Ovary (tissue), 7 donors: ENCODE measurements at regions not wholly inside any gene's neighbourhood (a gene's known extent, or its start where the extent isn't known, plus 50 kb on each side); places are given as distances from the start of the nearest gene placed in this dataset.

ENCODE experiments used
- DNase-seq, 5 donors: peaks; one replicate each; pipeline ENCODE4 v3.0.0-alpha.2; 2019 to 2020
- H3K27ac ChIP-seq, 2 donors: fragments of 200-600 bp; one replicate each; pipeline versions ENCODE4 v1.5.1 to v1.8.0; 2019 to 2022
- H3K27me3 ChIP-seq: fragments of 200-600 bp; one replicate; pipeline ENCODE4 v1.8.0; 2022
- H3K36me3 ChIP-seq: fragments of 200-600 bp; sonication (generic); one replicate; pipeline ENCODE4 v1.5.1; 2019
- H3K4me1 ChIP-seq: one replicate; pipeline ENCODE4 v1.8.1; 2013; ENCODE audit warnings: mild to moderate bottlenecking, moderate library complexity; ENCODE audit not compliant: insufficient read depth
- H3K4me3 ChIP-seq: fragments of 200-600 bp; sonication (generic); one replicate; pipeline ENCODE4 v1.5.1; 2017
- H3K9me3 ChIP-seq, 2 donors: fragments of 200-600 bp in 1 of 2; sonication (generic) in 1 of 2; one replicate each; pipeline versions ENCODE4 v1.5.1 to v1.8.1; 2013 to 2019; ENCODE audit warnings: mild to moderate bottlenecking in 1 of 2, moderate library complexity in 1 of 2
- EP300 ChIP-seq: sonication (generic); formaldehyde crosslinking; IDR thresholded peaks from one replicate; pipeline ENCODE4 v1.6.1; 2017; ENCODE audit warnings: antibody characterized with exemption
- POLR2A ChIP-seq: fragments of 450-650 bp; IDR thresholded peaks from one replicate; pipeline ENCODE4 v1.6.1; 2017; ENCODE audit warnings: antibody characterized with exemption, mild to moderate bottlenecking, moderate library complexity
- WGBS, 3 donors: extraction: QIAGEN DNeasy Blood & Tissue Kit in 1 of 3; methylation state at CpG; one replicate each; pipeline versions ENCODE4 v1.1.5 to v1.1.7; 2013 to 2017; 5-methylcytosine and 5-hydroxymethylcytosine counted together
- intact Hi-C, 4 donors: fragments of 100-400 bp; cut with DNase I; formaldehyde crosslinking; loops; one replicate each; pipeline versions ENCODE4 v1.11.0 to v1.15.1; 2022 to 2023
- TF ChIP-seq, protein P1 (sequence below), 3 donors: fragments of 450-650 bp in 2 of 3; fragments of 200-600 bp in 1 of 3; IDR thresholded peaks; one replicate each; pipeline versions ENCODE4 v1.5.1 to v1.8.0; 2016 to 2022; ENCODE audit warnings: antibody characterized with exemption in 3 of 3, mild to moderate bottlenecking in 1 of 3
- donor health status: DM: no; HTN: no; CAD: no; lungs with moderate emphysema.
- donor health status: DM: no; HTN: no; CAD: no.
- donor health status: Bipolar disorder and iron deficiency.
- donor health status: DM: no; HTN: no; CAD: no.
- donor health status: DM: yes; HTN: yes; CAD: no.

DNA sequence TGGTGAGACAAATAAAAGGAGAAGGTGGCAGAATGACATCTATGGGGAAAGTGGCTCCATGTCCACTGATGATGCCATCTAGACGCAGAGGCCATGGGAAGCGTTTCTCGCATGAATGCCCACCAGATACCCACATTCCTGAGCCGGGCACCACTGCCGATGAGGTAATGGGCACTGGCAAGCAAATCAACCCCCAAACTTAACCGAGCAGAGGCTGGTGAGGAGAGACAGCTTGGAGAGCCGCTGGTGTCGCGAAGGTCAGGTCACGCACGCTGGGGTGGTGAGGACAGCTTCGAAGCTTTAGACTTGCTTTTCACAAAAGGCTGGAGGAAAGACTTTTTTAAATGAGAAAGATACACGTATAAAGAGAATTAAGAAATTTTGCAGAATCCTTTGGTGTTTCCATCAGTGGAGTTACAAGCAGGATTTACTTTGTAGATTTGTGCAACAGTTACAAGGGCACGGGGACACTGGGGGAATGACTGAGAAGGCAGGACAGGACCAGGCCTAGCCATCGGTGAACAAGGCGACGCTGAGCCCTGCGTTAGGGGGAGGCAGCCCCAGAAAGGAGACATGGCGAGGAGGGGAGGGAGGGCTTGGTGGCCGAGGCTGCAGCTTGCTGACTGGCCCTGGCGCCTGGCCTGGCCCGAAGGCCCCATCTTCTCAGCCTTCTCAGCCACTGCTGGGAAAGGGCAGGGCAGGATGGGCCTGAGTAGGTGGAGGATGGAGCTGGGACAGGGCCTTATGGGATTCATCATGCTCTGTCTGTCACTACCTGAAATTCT is 83.9 kb upstream of the HDAC4 start:
- H3K4me3 ChIP-seq: no peak overlapping the region
- intact Hi-C loops: no loop called here
- 86 to 96% (median 87%) methylated on average over 22 of the region's 22 CpGs for WGBS, 3 donors

DNA sequence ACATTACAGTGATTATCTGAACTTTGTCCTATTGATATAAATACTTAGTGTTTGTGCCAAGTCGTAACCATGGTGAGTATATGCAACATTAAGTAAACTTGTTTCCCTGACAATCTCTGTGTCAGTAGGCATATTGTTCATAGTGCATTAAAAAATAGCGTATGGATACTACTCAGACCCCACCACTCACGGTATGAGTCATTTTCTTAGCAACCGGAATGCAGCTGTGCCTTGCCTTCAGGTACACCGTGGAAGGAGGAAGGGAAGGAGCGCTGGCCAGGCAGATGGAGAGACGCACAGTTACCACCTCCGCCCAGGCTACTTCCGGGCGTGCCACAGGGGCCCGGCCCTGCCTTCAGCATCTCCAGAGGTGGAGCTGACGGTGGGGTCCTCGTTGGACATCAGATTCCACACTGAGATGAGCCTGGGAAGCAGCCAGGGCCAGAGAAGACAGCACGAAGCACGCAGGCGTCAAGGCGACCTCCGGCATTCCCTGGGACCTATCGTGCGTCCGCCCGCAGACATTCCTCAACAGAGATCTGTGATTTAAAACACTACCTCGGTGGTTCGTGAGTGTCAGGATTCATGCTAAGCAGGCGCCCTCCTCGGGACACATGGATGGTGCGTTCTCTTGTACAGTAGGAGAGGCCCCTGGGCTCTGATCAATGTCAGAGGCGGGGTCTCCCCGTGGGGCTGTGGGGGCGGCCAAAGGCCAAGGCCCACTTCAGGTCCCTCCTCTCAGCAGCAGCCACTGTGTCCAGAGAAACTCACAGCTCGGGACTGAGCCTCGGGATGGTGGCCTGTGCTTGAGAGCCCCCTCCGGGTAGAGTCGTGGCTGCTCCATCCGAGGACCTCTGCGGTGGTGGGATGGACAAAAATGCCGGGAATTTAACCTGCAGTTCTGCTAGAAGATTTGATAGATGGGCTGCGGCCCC is 82.2 kb upstream of the HDAC4 start:
- no peak for DNase-seq
- H3K27me3 ChIP-seq: no peaks in the 10 kb centered on the region
- intact Hi-C loops: no loop called here
- H3K9me3 ChIP-seq: no peaks in the 10 kb centered on the region
- 27 to 43% (median 28%) methylated on average over 38 of the region's 38 CpGs for WGBS, 3 donors
- H3K4me1 ChIP-seq: no peaks in the 10 kb centered on the region
- TF ChIP-seq POLR2A (no peak), EP300 (no peak)
- TF ChIP-seq, protein P1, sequence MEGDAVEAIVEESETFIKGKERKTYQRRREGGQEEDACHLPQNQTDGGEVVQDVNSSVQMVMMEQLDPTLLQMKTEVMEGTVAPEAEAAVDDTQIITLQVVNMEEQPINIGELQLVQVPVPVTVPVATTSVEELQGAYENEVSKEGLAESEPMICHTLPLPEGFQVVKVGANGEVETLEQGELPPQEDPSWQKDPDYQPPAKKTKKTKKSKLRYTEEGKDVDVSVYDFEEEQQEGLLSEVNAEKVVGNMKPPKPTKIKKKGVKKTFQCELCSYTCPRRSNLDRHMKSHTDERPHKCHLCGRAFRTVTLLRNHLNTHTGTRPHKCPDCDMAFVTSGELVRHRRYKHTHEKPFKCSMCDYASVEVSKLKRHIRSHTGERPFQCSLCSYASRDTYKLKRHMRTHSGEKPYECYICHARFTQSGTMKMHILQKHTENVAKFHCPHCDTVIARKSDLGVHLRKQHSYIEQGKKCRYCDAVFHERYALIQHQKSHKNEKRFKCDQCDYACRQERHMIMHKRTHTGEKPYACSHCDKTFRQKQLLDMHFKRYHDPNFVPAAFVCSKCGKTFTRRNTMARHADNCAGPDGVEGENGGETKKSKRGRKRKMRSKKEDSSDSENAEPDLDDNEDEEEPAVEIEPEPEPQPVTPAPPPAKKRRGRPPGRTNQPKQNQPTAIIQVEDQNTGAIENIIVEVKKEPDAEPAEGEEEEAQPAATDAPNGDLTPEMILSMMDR (IDR thresholded peaks at IDR 0.05): no peak
- no peak overlapping the region for H3K4me3 ChIP-seq
- H3K27ac ChIP-seq: no peak overlapping the region
- no peaks in the 10 kb centered on the region for H3K36me3 ChIP-seq

More for the DNA sequence above, 83.9 kb upstream of the HDAC4 start:
- Histone ChIP-seq H3K27me3 (no peaks in the 10 kb centered on the region), H3K4me1 (no peaks in the 10 kb centered on the region), H3K27ac (no peak overlapping the region), H3K9me3 (no peaks in the 10 kb centered on the region), H3K36me3 (no peaks in the 10 kb centered on the region)
- TF ChIP-seq, protein P1 (IDR thresholded peaks at IDR 0.05): no peak
- no peak for TF ChIP-seq EP300
- no peak for TF ChIP-seq POLR2A
- DNase-seq: no peak

DNA sequence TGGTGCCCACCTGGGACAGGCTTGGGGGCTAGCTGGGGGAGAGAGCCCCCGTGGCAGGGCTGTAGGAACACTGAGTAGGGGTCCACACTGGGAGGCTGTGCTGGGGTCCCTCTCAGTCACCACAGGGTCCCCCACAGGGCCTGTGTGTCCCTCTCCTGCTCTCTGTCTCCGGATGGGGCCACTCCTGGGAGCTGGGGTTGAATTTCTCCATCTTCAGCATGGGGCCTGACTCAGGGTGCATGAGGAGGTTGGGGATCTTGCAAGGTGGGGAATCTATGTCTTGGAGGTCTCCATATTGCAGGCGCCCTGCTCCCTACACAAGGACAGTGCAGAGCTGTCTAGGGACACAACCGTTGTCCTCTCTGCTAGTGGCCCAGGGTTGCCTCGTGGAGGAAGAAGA is 78.7 kb upstream of the HDAC4 start:
- WGBS, 3 donors: 78 to 92% (median 87%) methylated on average over 5 of the region's 5 CpGs
- no peak for DNase-seq
- no peak overlapping the region for H3K4me3 ChIP-seq
- H3K4me1 ChIP-seq: no peaks in the 10 kb centered on the region
- H3K36me3 ChIP-seq: no peaks in the 10 kb centered on the region
- no peak overlapping the region for H3K27ac ChIP-seq
- intact Hi-C loops: no loop called here
- H3K27me3 ChIP-seq: no peaks in the 10 kb centered on the region
- TF ChIP-seq, protein P1 (IDR thresholded peaks at IDR 0.05): no peak
- TF ChIP-seq EP300 (no peak), POLR2A (no peak)
- no peaks in the 10 kb centered on the region for H3K9me3 ChIP-seq

DNA sequence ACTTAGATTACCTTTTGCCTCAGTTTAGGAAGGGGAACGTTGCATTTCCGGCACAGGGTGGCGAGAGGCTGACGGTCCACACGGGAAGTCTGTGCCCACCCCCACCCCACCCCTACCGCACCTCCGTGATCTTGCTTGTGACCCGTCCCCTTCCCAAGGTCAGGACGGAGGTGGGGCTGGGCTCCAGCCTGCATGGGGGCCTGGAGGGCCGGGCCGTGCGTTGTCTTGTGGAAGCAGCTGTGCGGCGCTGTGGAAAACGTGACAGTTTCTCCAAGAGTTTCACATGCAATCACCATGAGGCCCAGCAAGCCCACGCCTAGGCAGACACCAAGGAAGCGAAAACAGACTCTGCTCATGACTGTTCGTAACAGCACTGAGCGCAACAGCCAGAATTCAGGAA is 76.8 kb upstream of the HDAC4 start:
- WGBS, 3 donors: 81 to 84% (median 84%) methylated on average over 19 of the region's 19 CpGs
- H3K4me1 ChIP-seq: no peaks in the 10 kb centered on the region
- TF ChIP-seq EP300: no peak
- TF ChIP-seq, protein P1 (IDR thresholded peaks at IDR 0.05): no peak
- TF ChIP-seq POLR2A: no peak
- no peak for DNase-seq
- H3K4me3 ChIP-seq: no peak overlapping the region
- no peaks in the 10 kb centered on the region for H3K27me3 ChIP-seq
- intact Hi-C loops: no loop called here
- no peaks in the 10 kb centered on the region for H3K36me3 ChIP-seq
- H3K9me3 ChIP-seq: no peaks in the 10 kb centered on the region
- H3K27ac ChIP-seq: no peak overlapping the region
